DND-41 (cell line): ENCODE measurements at regions not wholly inside any gene's neighbourhood (a gene's known extent, or its start where the extent isn't known, plus 50 kb on each side); places are given as distances from the start of the nearest gene placed in this dataset.

Source experiments
- CTCF ChIP-seq: IDR thresholded peaks from 2 replicates; pipeline ENCODE4 v1.5.1; 2012; ENCODE audit warnings: borderline replicate concordance, low read length, moderate library complexity, mild to moderate bottlenecking; ENCODE audit not compliant: poor library complexity, severe bottlenecking; ENCODE audit errors: extremely low read depth
- EZH2 ChIP-seq: IDR thresholded peaks from 3 replicates; pipeline ENCODE4 v1.6.1; 2012; ENCODE audit warnings: borderline replicate concordance, low read depth, mild to moderate bottlenecking, moderate library complexity, low read length, inconsistent platforms; ENCODE audit not compliant: severe bottlenecking

DNA sequence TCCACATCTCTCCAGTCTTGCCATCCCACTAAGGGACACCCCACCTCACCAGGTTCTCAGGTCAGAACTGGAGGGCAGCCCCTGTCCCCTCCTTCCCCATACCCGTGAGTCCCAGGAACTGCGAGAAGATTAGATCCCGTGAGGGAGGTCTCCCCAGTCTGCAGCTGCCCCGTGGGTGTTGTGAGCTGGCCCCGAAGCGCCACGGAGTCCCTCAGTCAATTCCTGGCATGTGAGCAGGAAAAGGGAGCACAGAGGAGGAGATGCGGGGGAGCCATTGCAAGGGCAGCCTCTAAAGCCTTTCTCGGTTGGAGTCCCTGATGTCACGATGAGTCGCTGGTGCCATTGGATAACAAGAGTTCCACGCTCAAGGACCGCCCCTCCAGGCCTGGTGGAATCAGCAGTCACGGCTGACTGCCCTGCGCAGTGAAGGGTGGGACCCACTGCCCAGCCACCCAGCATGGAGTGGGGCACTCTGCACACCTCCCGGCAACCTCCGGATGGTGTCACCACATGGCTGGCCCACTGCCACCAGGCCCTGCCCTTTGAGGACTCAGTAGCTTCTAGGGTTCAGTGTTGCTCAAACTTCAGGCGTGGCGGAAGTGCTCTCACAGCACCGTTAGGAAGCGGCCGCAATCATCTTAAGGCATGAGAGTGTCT, 434.9 kb upstream of the MYT1L start:
- no peak for TF ChIP-seq CTCF
- no peak for TF ChIP-seq EZH2
